Trophoblast cell (in vitro differentiated cells and primary cell): ENCODE measurements at regions not wholly inside any gene's neighbourhood (a gene's known extent, or its start where the extent isn't known, plus 50 kb on each side); places are given as distances from the start of the nearest gene placed in this dataset.

Experiments used
- DNase-seq, 2 donors: peaks; one replicate each; pipeline ENCODE4 v3.0.0-alpha.2; 2016
- H2AFZ ChIP-seq: 2 replicates; pipeline ENCODE4 v1.6.1; 2013; ENCODE audit warnings: low read length, moderate library complexity, mild to moderate bottlenecking; ENCODE audit not compliant: insufficient read depth, poor library complexity
- H2AK5ac ChIP-seq: 2 replicates; pipeline ENCODE4 v1.6.1; 2013; ENCODE audit warnings: mild to moderate bottlenecking, low read length
- H2BK120ac ChIP-seq: 2 replicates; pipeline ENCODE4 v1.6.1; 2013; ENCODE audit warnings: low read length, mild to moderate bottlenecking, moderate library complexity; ENCODE audit not compliant: insufficient read depth, poor library complexity
- H2BK12ac ChIP-seq: 2 replicates; pipeline ENCODE4 v1.6.1; 2013; ENCODE audit warnings: mild to moderate bottlenecking, low read length, moderate library complexity
- H2BK5ac ChIP-seq: 2 replicates; pipeline ENCODE4 v1.6.1; 2013; ENCODE audit warnings: low read length, low read depth, moderate library complexity, mild to moderate bottlenecking; ENCODE audit not compliant: poor library complexity
- H3K14ac ChIP-seq: 2 replicates; pipeline ENCODE4 v1.6.1; 2013; ENCODE audit warnings: mild to moderate bottlenecking, low read length
- H3K18ac ChIP-seq: 2 replicates; pipeline ENCODE4 v1.6.1; 2013; ENCODE audit warnings: mild to moderate bottlenecking, low read length
- H3K23ac ChIP-seq: 2 replicates; pipeline ENCODE4 v1.6.1; 2013; ENCODE audit warnings: low read length
- H3K27ac ChIP-seq: 2 replicates; pipeline ENCODE4 v1.5.1; 2013; ENCODE audit warnings: low read depth, mild to moderate bottlenecking, inconsistent platforms, low read length, moderate library complexity
- H3K27me3 ChIP-seq: 2 replicates; pipeline ENCODE4 v1.6.1; 2013; ENCODE audit warnings: inconsistent platforms, mild to moderate bottlenecking, low read length, moderate library complexity; ENCODE audit not compliant: insufficient read depth
- H3K36me3 ChIP-seq, 2 experiments: 1 replicate in 1 of 2; 2 replicates in 1 of 2; pipeline ENCODE4 v1.6.1; 2013; ENCODE audit warnings: low read length in 2 of 2, mild to moderate bottlenecking in 2 of 2, moderate library complexity in 1 of 2; ENCODE audit not compliant: insufficient read depth in 2 of 2, control insufficient read depth in 1 of 2
- H3K4ac ChIP-seq: 2 replicates; pipeline ENCODE4 v1.6.1; 2013; ENCODE audit warnings: low read depth, mild to moderate bottlenecking, low read length, moderate library complexity
- H3K4me1 ChIP-seq, 2 experiments: 1 replicate in 1 of 2; 2 replicates in 1 of 2; pipeline ENCODE4 v1.6.1; 2013; ENCODE audit warnings: low read length in 2 of 2, mild to moderate bottlenecking in 2 of 2, moderate library complexity in 1 of 2; ENCODE audit not compliant: insufficient read depth in 2 of 2, control insufficient read depth in 1 of 2
- H3K4me2 ChIP-seq: 2 replicates; pipeline ENCODE4 v1.6.1; 2013; ENCODE audit warnings: inconsistent platforms, mild to moderate bottlenecking, low read length, moderate library complexity
- H3K4me3 ChIP-seq: 2 replicates; pipeline ENCODE4 v1.5.1; 2013; ENCODE audit warnings: mild to moderate bottlenecking, low read depth, low read length, inconsistent platforms
- H3K79me1 ChIP-seq: one replicate; pipeline ENCODE4 v1.6.1; 2013; ENCODE audit warnings: low read length
- H3K79me2 ChIP-seq: 2 replicates; pipeline ENCODE4 v1.6.1; 2013; ENCODE audit warnings: low read length, mild to moderate bottlenecking; ENCODE audit not compliant: control insufficient read depth, insufficient read depth, poor library complexity
- H3K9ac ChIP-seq: 2 replicates; pipeline ENCODE4 v1.6.1; 2013; ENCODE audit warnings: mild to moderate bottlenecking, low read length
- H3K9me3 ChIP-seq: 2 replicates; pipeline ENCODE4 v1.6.1; 2013; ENCODE audit warnings: low read depth, mild to moderate bottlenecking, control low read depth, inconsistent platforms, low read length; ENCODE audit not compliant: insufficient read depth
- H4K12ac ChIP-seq: 2 replicates; pipeline ENCODE4 v1.6.1; 2013; ENCODE audit warnings: low read depth, mild to moderate bottlenecking, low read length, moderate library complexity
- H4K8ac ChIP-seq: 2 replicates; pipeline ENCODE4 v1.6.1; 2013; ENCODE audit warnings: low read depth, mild to moderate bottlenecking, low read length, moderate library complexity
- H4K91ac ChIP-seq: one replicate; pipeline ENCODE4 v1.6.1; 2013; ENCODE audit warnings: low read depth, mild to moderate bottlenecking, low read length, moderate library complexity
- WGBS: extraction: QIAGEN DNeasy Blood & Tissue Kit; methylation state at CpG from one replicate; pipeline ENCODE4 v1.1.7; 2013; ENCODE audit warnings: missing lambda C conversion rate; ENCODE audit not compliant: insufficient read length, insufficient coverage; ENCODE audit errors: extremely low coverage; 5-methylcytosine and 5-hydroxymethylcytosine counted together

DNA sequence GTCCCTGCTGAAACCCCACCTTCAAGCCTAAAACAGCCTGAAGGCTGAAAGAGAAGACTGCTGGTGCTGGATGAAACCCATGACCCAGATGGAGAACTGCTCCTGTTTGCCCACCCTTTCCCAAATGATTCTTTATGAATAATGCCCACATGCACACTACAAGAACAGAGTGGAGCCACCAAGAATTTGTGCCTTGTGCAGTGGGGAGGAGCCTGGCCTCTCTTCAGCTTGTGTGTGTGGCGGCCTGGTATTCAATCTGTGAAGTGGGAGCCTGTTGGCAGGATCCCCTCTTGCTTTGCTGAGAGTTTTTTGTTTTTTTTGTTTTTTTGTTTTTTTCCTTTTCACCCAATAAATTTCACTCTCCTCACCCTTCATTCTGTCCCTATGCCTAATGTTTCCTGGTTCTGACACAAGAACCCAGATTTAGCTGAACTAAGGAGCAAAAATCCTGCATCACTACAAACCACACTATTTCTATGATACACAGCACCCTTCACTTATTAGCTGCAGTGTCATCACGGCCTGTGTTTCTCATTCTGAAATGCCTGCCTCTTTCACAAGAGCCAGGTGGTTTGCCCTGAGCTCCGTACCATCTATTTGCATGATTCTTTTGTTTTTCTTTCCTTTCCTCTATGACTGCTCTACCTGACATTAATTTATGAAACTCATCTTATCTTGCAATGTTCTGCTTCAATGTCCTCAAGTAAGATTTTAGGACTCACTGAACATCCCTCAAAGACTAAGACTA, 585.5 kb upstream of the ATXN7L3B start:
- no peaks in the 10 kb centered on the region for H3K79me1 ChIP-seq
- H4K8ac ChIP-seq: no peak overlapping the region
- no peak overlapping the region for H3K18ac ChIP-seq
- no peak overlapping the region for H3K4me3 ChIP-seq
- no peak overlapping the region for H3K9ac ChIP-seq
- H2AK5ac ChIP-seq: no peak overlapping the region
- H3K4me2 ChIP-seq: no peak overlapping the region
- H3K36me3 ChIP-seq: no peaks in the 10 kb centered on the region
- H3K14ac ChIP-seq: no peak overlapping the region
- no CpG with 5 or more reads among the region's 3 CpGs for WGBS
- no peak overlapping the region for H4K12ac ChIP-seq
- H3K4ac ChIP-seq: no peak overlapping the region
- H3K23ac ChIP-seq: no peak overlapping the region
- H3K27ac ChIP-seq: no peak overlapping the region
- H2BK120ac ChIP-seq: no peak overlapping the region
- H3K27me3 ChIP-seq: no peaks in the 10 kb centered on the region
- no peak overlapping the region for H2BK12ac ChIP-seq
- no peaks in the 10 kb centered on the region for H3K9me3 ChIP-seq
- H4K91ac ChIP-seq: no peak overlapping the region
- no peaks in the 10 kb centered on the region for H3K79me2 ChIP-seq
- H2BK5ac ChIP-seq: no peak overlapping the region
- H2AFZ ChIP-seq: no peak overlapping the region
- no peaks in the 10 kb centered on the region for H3K4me1 ChIP-seq
- DNase-seq: no peak

DNA sequence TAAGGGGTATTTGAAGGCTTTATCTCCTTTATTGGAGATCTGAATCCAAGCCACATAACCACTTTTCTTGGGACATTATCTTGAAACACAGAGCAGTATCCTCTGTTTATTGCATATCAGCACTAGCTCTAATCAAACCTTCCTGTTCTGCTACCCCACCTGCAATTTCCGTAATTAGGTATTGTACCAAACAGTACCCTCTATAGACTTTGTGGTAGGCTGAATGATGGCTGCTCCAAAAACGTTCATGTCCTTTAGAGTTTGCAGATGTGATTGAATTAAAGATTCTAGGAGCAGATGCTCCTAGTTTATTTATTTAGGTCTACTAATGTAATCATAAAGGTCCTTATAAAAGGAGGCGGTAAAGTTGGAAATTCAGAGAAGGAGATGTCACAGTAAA, 573.0 kb upstream of the ATXN7L3B start:
- Histone ChIP-seq H2AK5ac (no peak overlapping the region), H3K9me3 (no peaks in the 10 kb centered on the region), H3K4ac (no peak overlapping the region), H2BK12ac (no peak overlapping the region), H4K8ac (no peak overlapping the region), H3K4me3 (no peak overlapping the region), H2BK5ac (no peak overlapping the region), H3K23ac (no peak overlapping the region), H3K27ac (no peak overlapping the region), H4K12ac (no peak overlapping the region), H3K4me1 (no peaks in the 10 kb centered on the region), H4K91ac (no peak overlapping the region), H3K36me3 (no peaks in the 10 kb centered on the region), H3K18ac (no peak overlapping the region), H3K79me1 (no peaks in the 10 kb centered on the region), H2AFZ (no peak overlapping the region), H3K79me2 (no peaks in the 10 kb centered on the region), H3K14ac (no peak overlapping the region), H3K4me2 (no peak overlapping the region), H2BK120ac (no peak overlapping the region), H3K27me3 (no peaks in the 10 kb centered on the region), H3K9ac (no peak overlapping the region)
- WGBS: no CpG with 5 or more reads among the region's 3 CpGs
- DNase-seq: no peak

DNA sequence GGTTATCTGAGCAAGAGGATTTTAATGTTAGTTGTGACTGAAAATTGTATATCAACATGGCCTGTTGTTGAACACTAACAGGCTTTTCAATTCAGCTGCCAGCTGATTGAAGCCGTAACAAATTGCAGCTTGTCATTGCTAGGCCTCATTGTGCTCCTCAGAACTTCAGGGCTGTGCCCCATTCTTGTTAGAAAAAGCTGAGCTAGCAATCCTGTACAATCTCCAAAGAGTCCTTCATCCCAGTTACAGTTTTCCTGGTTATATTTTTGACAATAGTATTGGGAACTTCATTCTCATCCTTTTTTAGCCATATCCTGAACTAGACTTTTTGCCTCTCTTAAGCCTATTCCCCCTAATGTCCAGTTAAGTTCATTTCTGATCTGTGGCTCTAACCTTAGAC, 564.1 kb upstream of the ATXN7L3B start:
- no peak overlapping the region for H3K18ac ChIP-seq
- no peak overlapping the region for H4K8ac ChIP-seq
- no peaks in the 10 kb centered on the region for H3K27me3 ChIP-seq
- H3K4me1 ChIP-seq: no peaks in the 10 kb centered on the region
- no peak overlapping the region for H2BK12ac ChIP-seq
- H4K91ac ChIP-seq: no peak overlapping the region
- no peak overlapping the region for H2BK120ac ChIP-seq
- no peaks in the 10 kb centered on the region for H3K79me1 ChIP-seq
- H3K14ac ChIP-seq: no peak overlapping the region
- no peak overlapping the region for H3K23ac ChIP-seq
- no peak overlapping the region for H3K27ac ChIP-seq
- H3K4me3 ChIP-seq: no peak overlapping the region
- no peak overlapping the region for H2BK5ac ChIP-seq
- H4K12ac ChIP-seq: no peak overlapping the region
- no peaks in the 10 kb centered on the region for H3K79me2 ChIP-seq
- H3K9me3 ChIP-seq: no peaks in the 10 kb centered on the region
- H2AK5ac ChIP-seq: no peak overlapping the region
- H3K36me3 ChIP-seq: no peaks in the 10 kb centered on the region
- no peak overlapping the region for H3K4ac ChIP-seq
- no CpG with 5 or more reads among the region's 1 CpG for WGBS
- H2AFZ ChIP-seq: no peak overlapping the region
- no peak overlapping the region for H3K9ac ChIP-seq
- no peak for DNase-seq
- H3K4me2 ChIP-seq: no peak overlapping the region

DNA sequence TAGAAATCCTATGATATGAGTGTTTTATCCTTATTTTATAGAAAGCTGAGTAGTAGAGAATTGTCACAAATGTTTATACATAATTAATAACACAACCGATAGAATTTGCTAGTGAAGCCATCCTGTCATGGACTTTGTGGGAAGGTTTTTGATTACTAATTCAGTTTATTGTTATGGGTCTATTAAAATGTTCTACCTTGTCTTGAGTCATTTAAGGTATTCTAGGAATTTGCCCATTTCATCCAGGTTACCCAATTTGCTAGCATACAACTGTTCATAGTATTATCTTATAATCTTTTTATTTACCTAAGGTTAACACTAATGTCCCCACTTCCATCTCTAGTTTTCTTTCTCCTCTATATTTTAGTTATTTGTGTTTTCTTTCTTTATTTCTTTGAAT, 553.1 kb upstream of the ATXN7L3B start:
- Histone ChIP-seq H2BK12ac (no peak overlapping the region), H3K18ac (no peak overlapping the region), H3K4me1 (no peaks in the 10 kb centered on the region), H2AFZ (no peak overlapping the region), H3K79me2 (no peaks in the 10 kb centered on the region), H4K12ac (no peak overlapping the region), H3K23ac (no peak overlapping the region), H4K91ac (no peak overlapping the region), H3K9me3 (no peaks in the 10 kb centered on the region), H3K79me1 (no peaks in the 10 kb centered on the region), H4K8ac (no peak overlapping the region), H2BK5ac (no peak overlapping the region), H3K4ac (no peak overlapping the region), H3K14ac (no peak overlapping the region), H3K27ac (no peak overlapping the region), H2AK5ac (no peak overlapping the region), H3K36me3 (no peaks in the 10 kb centered on the region), H2BK120ac (no peak overlapping the region), H3K9ac (no peak overlapping the region), H3K4me2 (no peak overlapping the region), H3K4me3 (no peak overlapping the region), H3K27me3 (no peaks in the 10 kb centered on the region)
- DNase-seq: peak in 1 of 2 donors; percentile 2
- WGBS: no CpG with 5 or more reads among the region's 1 CpG
